Erythroblast (primary cell): ENCODE measurements at regions not wholly inside any gene's neighbourhood (a gene's known extent, or its start where the extent isn't known, plus 50 kb on each side); places are given as distances from the start of the nearest gene placed in this dataset.

ENCODE experiments used
- GATA1 ChIP-seq: IDR thresholded peaks from 2 replicates; pipeline ENCODE4 v1.6.1; 2011; ENCODE audit warnings: low read depth, mild to moderate bottlenecking, control low read depth, low read length, moderate library complexity
- POLR2A ChIP-seq: IDR thresholded peaks from 2 replicates; pipeline ENCODE4 v1.6.1; 2011; ENCODE audit warnings: mild to moderate bottlenecking, low read length

- TF ChIP-seq POLR2A (no peak), GATA1 (no peak)
Observed at GRCh38 chr6:168195712-168196111, 116.7 kb upstream of the FRMD1 start.
